ENCODE measurements at regions not wholly inside any gene's neighbourhood (a gene's known extent, or its start where the extent isn't known, plus 50 kb on each side); places are given as distances from the start of the nearest gene placed in this dataset.
"Not testable (repeated sequence)": the region's sequence is repeated elsewhere in the genome, so short reads cannot be mapped to it uniquely, and the experiment has no call there.

DNA sequence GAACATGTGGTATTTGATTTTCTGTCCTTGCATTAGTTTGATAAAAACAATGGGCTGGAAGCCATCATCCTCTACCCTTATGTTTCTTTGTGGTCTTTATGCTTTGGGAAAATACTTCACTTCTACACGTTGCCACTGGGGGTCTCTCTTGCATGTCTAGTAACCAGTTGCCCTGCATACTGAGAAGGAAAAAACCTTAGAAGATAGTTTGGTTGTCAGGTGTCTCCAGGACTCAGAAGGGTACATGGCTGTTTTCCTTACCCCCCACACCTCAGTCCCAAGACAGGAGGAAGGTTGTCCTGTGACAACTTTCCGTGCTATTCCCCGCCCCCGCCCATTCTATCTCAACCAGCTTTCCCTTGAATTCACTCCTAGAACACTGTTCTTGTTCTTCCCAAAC is 62.1 kb upstream of the LANCL3 start:
- H3K4me3 ChIP-seq, result no peak overlapping the region
- no peaks in the 10 kb centered on the region for H3K9me3 ChIP-seq
- intact Hi-C loops (cut with DNase I), result no loop called here
- no peak for TF ChIP-seq POLR2A (IDR thresholded peaks at IDR 0.05)
- TF ChIP-seq, protein P1, sequence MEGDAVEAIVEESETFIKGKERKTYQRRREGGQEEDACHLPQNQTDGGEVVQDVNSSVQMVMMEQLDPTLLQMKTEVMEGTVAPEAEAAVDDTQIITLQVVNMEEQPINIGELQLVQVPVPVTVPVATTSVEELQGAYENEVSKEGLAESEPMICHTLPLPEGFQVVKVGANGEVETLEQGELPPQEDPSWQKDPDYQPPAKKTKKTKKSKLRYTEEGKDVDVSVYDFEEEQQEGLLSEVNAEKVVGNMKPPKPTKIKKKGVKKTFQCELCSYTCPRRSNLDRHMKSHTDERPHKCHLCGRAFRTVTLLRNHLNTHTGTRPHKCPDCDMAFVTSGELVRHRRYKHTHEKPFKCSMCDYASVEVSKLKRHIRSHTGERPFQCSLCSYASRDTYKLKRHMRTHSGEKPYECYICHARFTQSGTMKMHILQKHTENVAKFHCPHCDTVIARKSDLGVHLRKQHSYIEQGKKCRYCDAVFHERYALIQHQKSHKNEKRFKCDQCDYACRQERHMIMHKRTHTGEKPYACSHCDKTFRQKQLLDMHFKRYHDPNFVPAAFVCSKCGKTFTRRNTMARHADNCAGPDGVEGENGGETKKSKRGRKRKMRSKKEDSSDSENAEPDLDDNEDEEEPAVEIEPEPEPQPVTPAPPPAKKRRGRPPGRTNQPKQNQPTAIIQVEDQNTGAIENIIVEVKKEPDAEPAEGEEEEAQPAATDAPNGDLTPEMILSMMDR (IDR thresholded peaks at IDR 0.05), result peak in 5 of 7 experiments; percentile 19 to 55 (median 44)
- WGBS, 2 donors, result 0 to 54% methylated on average over 1 to 4 of the region's 4 CpGs
- no peaks in the 10 kb centered on the region for H3K4me1 ChIP-seq
- H3K36me3 ChIP-seq (replicated peaks in 1 of 2; ENCODE audit: insufficient read depth in 1 of 2, low read depth in 2 of 2), result no peaks in the 10 kb centered on the region
- no peaks in the 10 kb centered on the region for H3K27me3 ChIP-seq
- no peak for DNase-seq
- ATAC-seq, result no peak
- no peak overlapping the region for H3K27ac ChIP-seq

DNA sequence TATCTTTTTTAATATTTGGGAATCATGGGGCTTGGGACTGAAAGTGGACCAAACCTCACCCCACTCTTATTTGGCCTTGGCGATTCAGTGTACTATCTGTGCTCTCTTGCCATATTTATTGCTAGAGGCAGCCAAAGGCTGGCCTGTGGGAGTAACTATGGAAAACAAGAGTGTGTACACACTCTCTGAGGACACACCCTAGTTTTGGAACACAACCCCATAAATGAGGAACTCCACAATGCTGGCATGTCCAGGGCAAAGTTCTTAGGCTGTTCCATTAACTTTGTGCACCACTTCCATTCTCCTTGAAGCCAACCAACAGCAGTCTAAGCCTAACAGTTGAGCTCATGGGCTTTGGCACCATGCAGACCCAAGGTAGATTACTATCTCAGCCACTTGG is 54.9 kb upstream of the LANCL3 start:
- H3K27me3 ChIP-seq; intact Hi-C loops (cut with DNase I); H3K4me3 ChIP-seq; H3K36me3 ChIP-seq (replicated peaks in 1 of 2; ENCODE audit: insufficient read depth in 1 of 2, low read depth in 2 of 2); H3K9me3 ChIP-seq; H3K27ac ChIP-seq; DNase-seq; H3K4me1 ChIP-seq; ATAC-seq: not testable (repeated sequence)
- WGBS, 2 donors, result no CpG with 5 or more reads among the region's 1 CpG

DNA sequence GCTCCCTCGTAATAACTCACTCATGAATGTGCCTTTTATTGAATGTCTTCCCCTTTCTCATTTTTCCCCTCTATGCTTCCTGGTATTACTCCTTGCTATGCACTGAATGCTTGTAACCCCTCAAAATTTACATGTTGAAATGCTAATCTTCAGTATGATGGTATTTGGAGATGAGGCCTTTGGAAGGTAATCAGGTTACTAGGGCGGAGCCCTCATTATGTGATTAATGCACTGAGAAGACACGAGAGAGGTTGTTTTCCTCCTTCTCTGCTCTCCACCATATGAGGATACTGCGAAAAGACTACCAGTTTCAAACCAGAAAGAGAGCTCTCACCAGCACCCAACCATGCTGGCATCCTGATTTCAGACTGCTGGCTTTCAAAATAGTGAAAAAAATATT is 52.2 kb upstream of the LANCL3 start:
- WGBS, 2 donors, result 78 to 79% methylated on average over 4 of the region's 4 CpGs
- H3K9me3 ChIP-seq; ATAC-seq; H3K36me3 ChIP-seq (replicated peaks in 1 of 2; ENCODE audit: insufficient read depth in 1 of 2, low read depth in 2 of 2); intact Hi-C loops (cut with DNase I); H3K27ac ChIP-seq; H3K27me3 ChIP-seq; DNase-seq; H3K4me3 ChIP-seq; H3K4me1 ChIP-seq: not testable (repeated sequence)

DNA sequence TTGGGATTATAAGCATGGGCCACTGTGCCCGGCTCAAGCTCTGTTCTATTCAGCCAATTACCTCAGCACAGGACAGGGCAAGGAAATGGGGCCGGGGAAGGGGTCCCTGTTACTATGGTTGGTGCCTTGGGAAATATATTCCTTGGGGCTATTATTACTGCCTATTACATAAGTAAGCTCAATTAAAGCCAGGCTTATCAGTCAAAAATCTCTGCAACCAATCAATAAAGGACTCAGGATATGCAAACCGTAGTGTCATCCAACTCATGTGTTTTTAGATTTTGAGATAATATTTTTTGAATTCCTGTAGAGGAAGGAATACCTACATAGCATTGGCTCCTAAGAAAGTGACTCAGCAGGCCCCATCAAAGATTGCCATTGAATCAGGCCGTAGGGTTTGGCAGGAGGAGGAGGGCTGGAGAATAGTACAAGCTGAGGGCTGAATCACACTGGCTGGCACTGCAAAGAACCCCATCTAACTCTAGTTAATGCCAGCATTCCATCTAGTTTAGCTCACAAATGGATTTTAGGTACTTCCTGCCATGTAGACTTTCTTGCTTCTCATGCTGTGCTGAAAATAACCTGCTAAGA is 50.5 kb upstream of the LANCL3 start:
- H3K4me3 ChIP-seq; H3K27me3 ChIP-seq; H3K27ac ChIP-seq; DNase-seq; intact Hi-C loops (cut with DNase I); H3K9me3 ChIP-seq; H3K4me1 ChIP-seq; ATAC-seq; H3K36me3 ChIP-seq (replicated peaks in 1 of 2; ENCODE audit: insufficient read depth in 1 of 2, low read depth in 2 of 2): not testable (repeated sequence)
- WGBS, 2 donors, result 63 to 69% methylated on average over 3 to 4 of the region's 4 CpGs
